GM12873 (cell line): ENCODE measurements at regions not wholly inside any gene's neighbourhood (a gene's known extent, or its start where the extent isn't known, plus 50 kb on each side); places are given as distances from the start of the nearest gene placed in this dataset.

Experiments
- TF ChIP-seq, protein P1 (sequence below): IDR thresholded peaks from 2 replicates; pipeline ENCODE4 v1.5.1; 2012; ENCODE audit warnings: low read depth, mild to moderate bottlenecking, moderate library complexity, low read length, control low read depth; ENCODE audit not compliant: insufficient read depth; ENCODE audit errors: missing control alignments

DNA sequence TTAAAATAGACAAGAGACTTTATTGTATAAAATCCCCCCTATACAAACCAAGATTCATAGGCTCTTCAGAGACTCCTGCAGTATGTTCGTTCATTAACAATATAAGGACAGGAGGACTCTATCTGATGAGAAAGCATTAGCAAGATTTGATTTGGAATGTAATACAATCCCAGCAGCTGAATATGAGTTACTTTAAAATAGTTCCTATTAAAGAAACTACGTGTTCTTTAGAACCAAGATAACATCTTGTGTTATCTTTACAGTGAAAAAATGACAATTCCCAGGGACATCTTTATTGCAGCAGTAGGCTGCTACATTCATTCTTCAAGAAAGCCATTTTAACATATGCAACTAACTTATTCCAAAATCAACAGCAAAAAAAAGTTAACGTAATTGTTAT is 1360.1 kb upstream of the GJE1 start:
- TF ChIP-seq, protein P1, sequence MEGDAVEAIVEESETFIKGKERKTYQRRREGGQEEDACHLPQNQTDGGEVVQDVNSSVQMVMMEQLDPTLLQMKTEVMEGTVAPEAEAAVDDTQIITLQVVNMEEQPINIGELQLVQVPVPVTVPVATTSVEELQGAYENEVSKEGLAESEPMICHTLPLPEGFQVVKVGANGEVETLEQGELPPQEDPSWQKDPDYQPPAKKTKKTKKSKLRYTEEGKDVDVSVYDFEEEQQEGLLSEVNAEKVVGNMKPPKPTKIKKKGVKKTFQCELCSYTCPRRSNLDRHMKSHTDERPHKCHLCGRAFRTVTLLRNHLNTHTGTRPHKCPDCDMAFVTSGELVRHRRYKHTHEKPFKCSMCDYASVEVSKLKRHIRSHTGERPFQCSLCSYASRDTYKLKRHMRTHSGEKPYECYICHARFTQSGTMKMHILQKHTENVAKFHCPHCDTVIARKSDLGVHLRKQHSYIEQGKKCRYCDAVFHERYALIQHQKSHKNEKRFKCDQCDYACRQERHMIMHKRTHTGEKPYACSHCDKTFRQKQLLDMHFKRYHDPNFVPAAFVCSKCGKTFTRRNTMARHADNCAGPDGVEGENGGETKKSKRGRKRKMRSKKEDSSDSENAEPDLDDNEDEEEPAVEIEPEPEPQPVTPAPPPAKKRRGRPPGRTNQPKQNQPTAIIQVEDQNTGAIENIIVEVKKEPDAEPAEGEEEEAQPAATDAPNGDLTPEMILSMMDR: no peak

DNA sequence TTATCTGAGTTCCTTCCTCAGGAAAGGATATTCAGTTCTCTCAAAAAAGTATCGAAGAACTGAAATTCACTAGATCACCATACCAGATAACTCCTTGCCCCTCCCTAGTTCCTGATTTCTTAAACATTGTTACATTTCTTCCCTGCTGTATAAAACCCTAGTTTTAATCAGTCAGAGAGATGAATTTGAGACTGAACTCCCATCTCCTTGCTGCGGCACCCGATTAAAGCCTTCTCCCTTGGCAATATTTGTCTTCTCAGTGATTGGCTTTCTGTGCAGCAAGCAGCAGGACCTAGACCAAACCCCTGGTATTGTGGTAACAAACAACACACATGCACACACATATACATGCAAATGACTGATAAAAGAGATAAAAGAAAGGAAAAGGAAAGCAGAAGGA is 1364.6 kb upstream of the GJE1 start:
- TF ChIP-seq, protein P1: no peak

DNA sequence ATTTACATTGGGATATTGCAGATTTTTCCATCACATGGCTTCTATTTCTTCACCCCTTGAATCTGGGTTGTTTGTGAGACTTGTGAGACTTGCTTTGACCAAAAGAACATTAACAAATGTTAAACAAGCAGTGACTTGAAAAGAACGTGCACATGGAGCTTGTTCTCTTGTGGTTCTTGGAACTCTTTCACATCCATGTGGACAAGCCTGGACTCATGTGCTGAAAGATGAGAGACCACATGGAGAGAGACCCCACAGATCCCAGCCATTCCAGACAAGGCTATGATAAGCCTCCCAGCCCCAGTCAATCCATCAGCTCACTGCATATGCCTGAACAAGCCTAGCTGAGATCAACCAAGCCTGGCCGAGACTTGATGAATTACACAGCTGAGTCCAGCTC is 1365.7 kb upstream of the GJE1 start:
- TF ChIP-seq, protein P1: no peak

DNA sequence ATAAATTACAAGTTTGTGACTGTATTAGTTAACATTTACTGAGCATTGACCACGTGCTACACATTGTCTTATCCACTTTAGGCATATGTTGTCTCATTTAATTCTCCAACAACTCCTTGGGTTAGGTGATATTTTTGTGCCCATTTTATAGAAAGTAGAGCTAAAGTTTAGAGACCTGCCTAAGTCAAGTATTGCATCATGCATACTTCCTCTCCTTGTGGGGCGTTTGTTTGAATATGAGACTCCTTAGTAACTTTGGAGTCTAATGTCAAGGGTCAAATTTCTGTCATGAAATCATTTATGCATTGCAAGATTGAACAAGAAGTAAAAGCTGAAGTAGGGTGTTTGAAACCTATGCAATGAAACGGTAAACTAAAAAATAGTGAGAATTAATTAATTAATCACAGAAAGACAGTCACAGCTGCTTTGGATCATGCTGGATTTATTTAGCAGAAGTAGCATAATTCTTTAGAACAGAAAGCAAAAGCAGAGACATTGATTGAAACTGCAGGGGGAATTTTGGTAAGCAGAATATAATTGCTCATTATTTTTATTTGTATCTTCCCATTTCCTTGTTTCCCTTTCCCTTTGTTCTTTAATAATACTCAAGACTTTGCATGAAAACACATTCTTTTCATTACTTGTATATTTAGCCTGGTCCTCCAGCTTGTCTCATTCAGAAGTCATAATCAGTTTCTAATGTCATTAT is 1374.4 kb upstream of the GJE1 start:
- TF ChIP-seq, protein P1: no peak

DNA sequence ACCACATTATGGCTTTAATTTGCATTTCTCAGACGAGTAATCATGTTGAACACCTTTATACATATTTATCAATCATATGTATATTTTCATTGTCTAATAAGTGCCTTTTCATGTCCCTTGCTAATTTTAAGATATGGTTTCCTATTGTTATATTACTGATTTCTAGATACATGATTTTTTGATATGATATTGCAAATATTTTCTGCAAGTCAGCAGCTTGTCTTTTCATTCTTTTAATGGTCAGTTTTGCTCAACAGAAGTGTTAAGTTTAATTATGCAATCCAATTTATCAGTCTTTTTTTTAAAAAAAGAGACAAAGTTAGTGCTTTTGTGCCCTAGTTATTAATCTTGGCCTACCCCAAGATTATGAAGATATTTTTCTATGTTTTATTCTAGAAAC is 1377.8 kb upstream of the CITED2 start:
- TF ChIP-seq, protein P1: no peak

DNA sequence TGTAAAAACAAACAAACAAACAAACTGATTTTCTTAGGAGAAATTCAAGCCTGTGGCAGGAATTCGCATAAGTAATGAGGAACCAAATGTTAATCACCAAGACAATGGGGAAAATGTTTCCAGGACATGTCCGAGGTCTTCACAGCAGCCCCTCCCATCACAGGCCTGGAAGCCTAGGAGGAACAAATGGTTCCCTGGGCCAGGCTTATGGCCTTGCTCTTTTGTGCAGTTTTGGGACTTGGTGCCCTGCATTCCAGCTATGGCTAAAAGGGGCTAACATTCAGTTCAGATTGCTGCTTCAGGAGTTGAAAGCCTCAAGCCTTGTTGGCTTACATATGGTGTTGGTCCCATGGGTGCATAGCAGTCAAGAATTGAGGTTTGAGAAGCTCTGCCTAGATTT is 1372.7 kb upstream of the CITED2 start:
- TF ChIP-seq, protein P1: no peak

DNA sequence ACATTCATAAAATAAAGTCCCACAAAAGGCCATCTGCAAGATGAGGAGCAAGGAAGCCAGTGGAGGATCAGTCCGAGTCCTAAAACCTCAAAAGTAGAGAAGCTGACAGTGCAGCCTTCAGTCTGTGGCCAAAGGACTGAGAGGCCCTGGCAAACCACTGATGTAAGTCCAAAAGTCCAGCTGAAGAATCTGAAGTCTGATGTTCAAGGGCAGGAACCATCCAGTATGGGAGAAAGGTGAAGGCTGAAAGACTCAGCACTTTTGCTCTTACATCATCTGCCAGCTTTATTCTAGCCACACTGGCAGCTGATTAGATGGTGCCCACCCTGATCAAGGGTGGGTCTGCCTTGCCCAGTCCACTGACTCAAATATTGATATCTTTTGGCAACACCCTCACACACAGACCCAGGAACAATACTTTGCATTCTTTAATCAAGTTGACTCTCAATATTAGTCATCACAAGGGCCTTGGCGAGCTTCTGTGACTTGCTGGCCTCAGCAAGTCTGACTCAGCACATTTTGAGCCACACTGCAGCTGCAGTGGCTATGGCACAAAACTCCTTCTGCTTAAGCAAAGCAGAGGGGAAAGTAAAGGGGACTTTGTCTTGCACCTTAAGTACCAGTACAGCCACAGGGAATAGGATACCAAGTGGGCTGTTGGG is 1370.3 kb upstream of the CITED2 start:
- TF ChIP-seq, protein P1: no peak
